ENCODE measurements at regions not wholly inside any gene's neighbourhood (a gene's known extent, or its start where the extent isn't known, plus 50 kb on each side); places are given as distances from the start of the nearest gene placed in this dataset.

- TF ChIP-seq JUND (IDR thresholded peaks at IDR 0.05) (no peak), NR2F2 (IDR thresholded peaks at IDR 0.05) (no peak), ZBTB33 (IDR thresholded peaks at IDR 0.05) (no peak), HNF4G (IDR thresholded peaks at IDR 0.05) (no peak), ATF3 (IDR thresholded peaks at IDR 0.05) (no peak), RXRA (IDR thresholded peaks at IDR 0.05) (no peak), MAX (IDR thresholded peaks at IDR 0.05) (no peak), EGR1 (IDR thresholded peaks at IDR 0.05; ENCODE audit: low read depth in 2 of 2) (no peak), SP1 (IDR thresholded peaks at IDR 0.05) (no peak), YY1 (IDR thresholded peaks at IDR 0.05) (no peak), FOXA1 (IDR thresholded peaks at IDR 0.05) (no peak), HNF4A (conservative IDR thresholded peaks at IDR 0.05) (no peak), TAF1 (conservative IDR thresholded peaks at IDR 0.05) (no peak), FOXA2 (IDR thresholded peaks at IDR 0.05) (no peak), GABPA (IDR thresholded peaks at IDR 0.05 in 1 of 2, conservative IDR thresholded peaks at IDR 0.05 in 1 of 2) (no peak), RAD21 (IDR thresholded peaks at IDR 0.05) (no peak)
- TF ChIP-seq, protein P1, sequence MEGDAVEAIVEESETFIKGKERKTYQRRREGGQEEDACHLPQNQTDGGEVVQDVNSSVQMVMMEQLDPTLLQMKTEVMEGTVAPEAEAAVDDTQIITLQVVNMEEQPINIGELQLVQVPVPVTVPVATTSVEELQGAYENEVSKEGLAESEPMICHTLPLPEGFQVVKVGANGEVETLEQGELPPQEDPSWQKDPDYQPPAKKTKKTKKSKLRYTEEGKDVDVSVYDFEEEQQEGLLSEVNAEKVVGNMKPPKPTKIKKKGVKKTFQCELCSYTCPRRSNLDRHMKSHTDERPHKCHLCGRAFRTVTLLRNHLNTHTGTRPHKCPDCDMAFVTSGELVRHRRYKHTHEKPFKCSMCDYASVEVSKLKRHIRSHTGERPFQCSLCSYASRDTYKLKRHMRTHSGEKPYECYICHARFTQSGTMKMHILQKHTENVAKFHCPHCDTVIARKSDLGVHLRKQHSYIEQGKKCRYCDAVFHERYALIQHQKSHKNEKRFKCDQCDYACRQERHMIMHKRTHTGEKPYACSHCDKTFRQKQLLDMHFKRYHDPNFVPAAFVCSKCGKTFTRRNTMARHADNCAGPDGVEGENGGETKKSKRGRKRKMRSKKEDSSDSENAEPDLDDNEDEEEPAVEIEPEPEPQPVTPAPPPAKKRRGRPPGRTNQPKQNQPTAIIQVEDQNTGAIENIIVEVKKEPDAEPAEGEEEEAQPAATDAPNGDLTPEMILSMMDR (IDR thresholded peaks at IDR 0.05; ENCODE audit: low read depth, low read length, missing input control): no peak
- TF ChIP-seq, protein P2, sequence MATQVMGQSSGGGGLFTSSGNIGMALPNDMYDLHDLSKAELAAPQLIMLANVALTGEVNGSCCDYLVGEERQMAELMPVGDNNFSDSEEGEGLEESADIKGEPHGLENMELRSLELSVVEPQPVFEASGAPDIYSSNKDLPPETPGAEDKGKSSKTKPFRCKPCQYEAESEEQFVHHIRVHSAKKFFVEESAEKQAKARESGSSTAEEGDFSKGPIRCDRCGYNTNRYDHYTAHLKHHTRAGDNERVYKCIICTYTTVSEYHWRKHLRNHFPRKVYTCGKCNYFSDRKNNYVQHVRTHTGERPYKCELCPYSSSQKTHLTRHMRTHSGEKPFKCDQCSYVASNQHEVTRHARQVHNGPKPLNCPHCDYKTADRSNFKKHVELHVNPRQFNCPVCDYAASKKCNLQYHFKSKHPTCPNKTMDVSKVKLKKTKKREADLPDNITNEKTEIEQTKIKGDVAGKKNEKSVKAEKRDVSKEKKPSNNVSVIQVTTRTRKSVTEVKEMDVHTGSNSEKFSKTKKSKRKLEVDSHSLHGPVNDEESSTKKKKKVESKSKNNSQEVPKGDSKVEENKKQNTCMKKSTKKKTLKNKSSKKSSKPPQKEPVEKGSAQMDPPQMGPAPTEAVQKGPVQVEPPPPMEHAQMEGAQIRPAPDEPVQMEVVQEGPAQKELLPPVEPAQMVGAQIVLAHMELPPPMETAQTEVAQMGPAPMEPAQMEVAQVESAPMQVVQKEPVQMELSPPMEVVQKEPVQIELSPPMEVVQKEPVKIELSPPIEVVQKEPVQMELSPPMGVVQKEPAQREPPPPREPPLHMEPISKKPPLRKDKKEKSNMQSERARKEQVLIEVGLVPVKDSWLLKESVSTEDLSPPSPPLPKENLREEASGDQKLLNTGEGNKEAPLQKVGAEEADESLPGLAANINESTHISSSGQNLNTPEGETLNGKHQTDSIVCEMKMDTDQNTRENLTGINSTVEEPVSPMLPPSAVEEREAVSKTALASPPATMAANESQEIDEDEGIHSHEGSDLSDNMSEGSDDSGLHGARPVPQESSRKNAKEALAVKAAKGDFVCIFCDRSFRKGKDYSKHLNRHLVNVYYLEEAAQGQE (IDR thresholded peaks at IDR 0.05): no peak
- H3K27me3 ChIP-seq (ENCODE audit: control insufficient read depth in 4 of 4, insufficient read depth in 4 of 4, low read length in 3 of 4): no peaks in the 10 kb centered on the region
Measured at GRCh38 chr5:135713161-135713915, 121.1 kb upstream of the SLC25A48 start.

More at GRCh38 chr5:135713161-135713915, 121.1 kb upstream of the SLC25A48 start:
- H3K4me1 ChIP-seq (ENCODE audit: control insufficient read depth in 4 of 4, insufficient read depth in 4 of 4, low read length in 3 of 4): no peaks in the 10 kb centered on the region
- no peaks in the 10 kb centered on the region for H3K9me3 ChIP-seq (ENCODE audit: control insufficient read depth in 4 of 4, low read length in 3 of 4)
- no peak for DNase-seq (ENCODE audit: low spot score)
- no peak overlapping the region for H3K4me3 ChIP-seq (ENCODE audit: low read depth in 1 of 3, low read length in 3 of 3)
- H3K36me3 ChIP-seq (ENCODE audit: control insufficient read depth in 4 of 4, insufficient read depth in 3 of 4, low read depth in 1 of 4, low read length in 3 of 4): no peaks in the 10 kb centered on the region
- WGBS: 87% methylated on average over 11 of the region's 11 CpGs
- H3K9ac ChIP-seq (ENCODE audit: low read depth in 1 of 2, low read length in 2 of 2): no peak overlapping the region
- no peak overlapping the region for H3K27ac ChIP-seq (ENCODE audit: low read depth in 1 of 2, low read length in 2 of 2)

Measured in liver (tissue), 8 donors.